GM12878 (cell line): ENCODE measurements at regions not wholly inside any gene's neighbourhood (a gene's known extent, or its start where the extent isn't known, plus 50 kb on each side); places are given as distances from the start of the nearest gene placed in this dataset.

ENCODE experiments used
- ATAC-seq: fragments of 200-7000 bp; cut with Tn5 transposase; 3 replicates; pipeline ENCODE4 v1.9.1; 2020; ENCODE audit warnings: mild to moderate bottlenecking, moderate library complexity
- BruUV-seq: library from RNA; stranded (reverse); fragments of 400-500 nt; replicated peaks from 2 replicates; lab custom pipeline; 2021; lab: Mats Ljungman, UMichigan
- CTCF ChIA-PET: fragments of 300-600 bp; sonication (Branson Sonifier 250); formaldehyde crosslinking; extraction: SDS; loops from one replicate; lab custom pipeline; 2021; ENCODE audit warnings: inconsistent platforms; lab: Yijun Ruan, JAX
- POLR2A ChIA-PET: fragments of 350-600 bp; formaldehyde crosslinking; extraction: SDS; loops from one replicate; lab custom pipeline; 2021; ENCODE audit warnings: inconsistent platforms; lab: Charles Lee
- RAD21 ChIA-PET: fragments of 300-600 bp; sonication (Branson Sonifier 250); formaldehyde crosslinking; loops from one replicate; lab custom pipeline; 2023; ENCODE audit warnings: antibody characterized with exemption; ENCODE audit not compliant: unreplicated experiment; lab: Charles Lee
- SMC1A ChIA-PET: fragments of 300-600 bp; sonication (Branson Sonifier 250); formaldehyde crosslinking; loops from one replicate; lab custom pipeline; 2023; ENCODE audit not compliant: unreplicated experiment, uncharacterized antibody; lab: Charles Lee
- DNase-seq: peaks from one replicate; pipeline ENCODE4 v3.0.0-alpha.2; 2011; ENCODE audit warnings: low read depth, low spot score
- FAIRE-seq: peaks from 3 replicates; lab custom pipeline; 2011; peaks lifted over from hg19 to GRCh38; lab: Jason Lieb, UNC
- H2AFZ ChIP-seq: 2 replicates; pipeline ENCODE4 v1.6.0; 2011; ENCODE audit warnings: low read depth, low read length, control low read depth; ENCODE audit not compliant: control insufficient read depth
- H3K27ac ChIP-seq: 2 replicates; pipeline ENCODE4 v1.5.1; 2011; ENCODE audit warnings: control low read depth; ENCODE audit not compliant: control insufficient read depth, insufficient read depth
- H3K27me3 ChIP-seq, 2 experiments: replicated peaks in 1 of 2; 2 replicates each; pipeline versions ENCODE4 v1.6.0 to v1.6.1; 2011; ENCODE audit warnings: low read length in 1 of 2; ENCODE audit not compliant: control insufficient read depth in 2 of 2, insufficient read depth in 2 of 2
- H3K36me3 ChIP-seq, 2 experiments: 2 replicates each; pipeline ENCODE4 v1.5.1; 2011; ENCODE audit warnings: low read length in 1 of 2; ENCODE audit not compliant: control insufficient read depth in 2 of 2, insufficient read depth in 2 of 2
- H3K4me1 ChIP-seq: 2 replicates; pipeline ENCODE4 v1.6.1; 2011; ENCODE audit warnings: mild to moderate bottlenecking, low read length, moderate library complexity, mixed read lengths; ENCODE audit not compliant: control insufficient read depth, insufficient read depth
- H3K4me2 ChIP-seq: 2 replicates; pipeline ENCODE4 v1.6.0; 2011; ENCODE audit warnings: control low read depth; ENCODE audit not compliant: control insufficient read depth, insufficient read depth
- H3K4me3 ChIP-seq: fragments of 200-600 bp; sonication (generic); 2 replicates; pipeline ENCODE4 v1.5.1; 2016
- H3K79me2 ChIP-seq: 2 replicates; pipeline ENCODE4 v1.6.0; 2011; ENCODE audit warnings: low read length; ENCODE audit not compliant: control insufficient read depth, insufficient read depth
- H3K9ac ChIP-seq: 2 replicates; pipeline ENCODE4 v1.8.0; 2011; ENCODE audit warnings: low read length, control low read depth, mixed read lengths; ENCODE audit not compliant: control insufficient read depth, insufficient read depth
- H3K9me3 ChIP-seq: replicated peaks from 3 replicates; pipeline ENCODE4 v1.5.1; 2011; ENCODE audit warnings: mild to moderate bottlenecking, low read length; ENCODE audit not compliant: control insufficient read depth, insufficient read depth
- H4K20me1 ChIP-seq: 2 replicates; pipeline ENCODE4 v1.6.0; 2011; ENCODE audit not compliant: control insufficient read depth, insufficient read depth
- BCLAF1 ChIP-seq: fragments of 450-650 bp; IDR thresholded peaks from 2 replicates; pipeline ENCODE4 v1.6.1; 2017; ENCODE audit warnings: antibody characterized with exemption, mild to moderate bottlenecking, moderate library complexity
- CTCF ChIP-seq, 3 experiments: IDR thresholded peaks in 2 of 3; conservative IDR thresholded peaks in 1 of 3; 2 replicates each; pipeline ENCODE4 v1.5.1; 2011; ENCODE audit warnings: low read depth in 3 of 3, low read length in 3 of 3, mild to moderate bottlenecking in 3 of 3, control low read depth in 2 of 3, moderate library complexity in 2 of 3, inconsistent platforms in 1 of 3, mixed read lengths in 1 of 3; ENCODE audit not compliant: control insufficient read depth in 2 of 3, insufficient read depth in 1 of 3; ENCODE audit errors: extremely low read depth in 1 of 3
- PAX5 ChIP-seq: IDR thresholded peaks from 2 replicates; pipeline ENCODE4 v1.6.1; 2011; ENCODE audit warnings: low read depth, low read length, borderline replicate concordance
- SMC3 ChIP-seq: IDR thresholded peaks from 2 replicates; pipeline ENCODE4 v1.6.1; 2011; ENCODE audit warnings: low read length, improper control_type of control experiment, borderline replicate concordance
- STAT3 ChIP-seq: IDR thresholded peaks from 2 replicates; pipeline ENCODE4 v1.6.1; 2011; ENCODE audit warnings: low read depth, low read length, improper control_type of control experiment
- ZBTB11 ChIP-seq: fragments of 450-650 bp; formaldehyde crosslinking; IDR thresholded peaks from 2 replicates; pipeline ENCODE4 v1.5.0; 2022; ENCODE audit warnings: mild to moderate bottlenecking, missing genetic modification characterization
- ZBTB33 ChIP-seq: fragments of 450-650 bp; IDR thresholded peaks from 2 replicates; pipeline ENCODE4 v1.6.1; 2017; ENCODE audit warnings: mild to moderate bottlenecking
- ZBTB40 ChIP-seq: fragments of 450-650 bp; IDR thresholded peaks from 2 replicates; pipeline ENCODE4 v1.6.1; 2016; ENCODE audit warnings: mild to moderate bottlenecking, moderate library complexity, borderline replicate concordance
- ZNF622 ChIP-seq: fragments of 450-650 bp; IDR thresholded peaks from 2 replicates; pipeline ENCODE4 v1.6.1; 2017; ENCODE audit warnings: mild to moderate bottlenecking, inconsistent platforms
- WGBS: methylation state at CpG from one replicate; pipeline ENCODE4 v1.1.6; 2016; ENCODE audit warnings: low lambda C conversion rate; ENCODE audit not compliant: insufficient replicate concordance, insufficient coverage; ENCODE audit errors: missing lambda C conversion rate; 5-methylcytosine and 5-hydroxymethylcytosine counted together
- in situ Hi-C: fragments of 300-500 bp; cut with MboI; formaldehyde crosslinking; loops from 9 replicates; pipeline ENCODE4 v1.14.3; 2018; ENCODE audit warnings: mixed read lengths
- intact Hi-C: fragments of 100-400 bp; cut with micrococcal nuclease; formaldehyde crosslinking; loops from one replicate; pipeline ENCODE4 v1.14.2; 2022; ENCODE audit not compliant: unreplicated experiment

GRCh38 chr2:6480514-6480913, 385.2 kb downstream of the CMPK2 start:
- Histone ChIP-seq H3K27ac (no peak overlapping the region), H3K4me1 (peaks cover 12% of the 10 kb centered on the region), H3K4me3 (no peak overlapping the region), H3K9ac (no peak overlapping the region), H3K9me3 (peaks cover 12% of the 10 kb centered on the region; the same call in 2 of the 3 replicates), H3K27me3 (no peaks in the 10 kb centered on the region), H3K79me2 (no peaks in the 10 kb centered on the region), H3K36me3 (no peaks in the 10 kb centered on the region), H4K20me1 (no peaks in the 10 kb centered on the region), H3K4me2 (no peak overlapping the region), H2AFZ (no peak overlapping the region)
- in situ Hi-C loops (no loop called here), intact Hi-C loops (no loop called here)
- ChIA-PET POLR2A (no interaction called here), RAD21 (no interaction called here), CTCF (interaction anchor here (0.9 kb wide), 1 partner anchor 17 kb away, joined by 3 read pairs; no protein-coding TSS in a partner anchor), SMC1A (no interaction called here)
- no TSS peak for BruUV-seq
- FAIRE-seq (no peak), ATAC-seq (no peak), DNase-seq (no peak)
- 59% methylated on average over 4 of the region's 4 CpGs for WGBS
- TF ChIP-seq ZBTB11 (CRISPR knock-in tag), result no peak
- TF ChIP-seq PAX5, result no peak
- no peak for TF ChIP-seq ZBTB40
- TF ChIP-seq ZNF622, result no peak
- TF ChIP-seq BCLAF1, result no peak
- no peak for TF ChIP-seq SMC3
- TF ChIP-seq CTCF (IDR thresholded peaks at IDR 0.05 in 2 of 3, conservative IDR thresholded peaks at IDR 0.05 in 1 of 3; ENCODE audit: control insufficient read depth in 2 of 3, extremely low read depth in 1 of 3, insufficient read depth in 1 of 3, low read depth in 3 of 3, low read length in 3 of 3), result no peak
- TF ChIP-seq ZBTB33, result no peak
- no peak for TF ChIP-seq STAT3
